Dendritic cell treated with granulocyte-macrophage colony-stimulating factor and Interleukin-4, amounts not matched to agents 40 ng/mL and 50 ng/mL, for 4 days (primary cell): ENCODE measurements at regions not wholly inside any gene's neighbourhood (a gene's known extent, or its start where the extent isn't known, plus 50 kb on each side); places are given as distances from the start of the nearest gene placed in this dataset.

Source experiments
- H3K27ac Mint-ChIP-seq: one replicate; pipeline ENCODE4 v1.8.0; 2022; ENCODE audit warnings: mild to moderate bottlenecking, mixed read lengths
- H3K27me3 Mint-ChIP-seq: one replicate; pipeline ENCODE4 v1.8.0; 2022; ENCODE audit warnings: mild to moderate bottlenecking, mixed read lengths
- H3K36me3 Mint-ChIP-seq: one replicate; pipeline ENCODE4 v1.8.0; 2022; ENCODE audit warnings: low read depth, mixed read lengths
- H3K4me1 Mint-ChIP-seq: one replicate; pipeline ENCODE4 v1.8.0; 2022; ENCODE audit warnings: low read depth, mixed read lengths
- H3K4me3 Mint-ChIP-seq: one replicate; pipeline ENCODE4 v1.8.0; 2022; ENCODE audit warnings: mild to moderate bottlenecking, moderate library complexity, mixed read lengths
- H3K9me3 Mint-ChIP-seq: one replicate; pipeline ENCODE4 v1.8.0; 2022; ENCODE audit warnings: mixed read lengths
- intact Hi-C: fragments of 100-400 bp; cut with micrococcal nuclease; formaldehyde crosslinking; loops from one replicate; pipeline ENCODE4 v1.15.0; 2022

GRCh38 chr9:16099732-16100536, 547.1 kb downstream of the CCDC171 start:
- Mint-ChIP-seq H3K27ac (no peak overlapping the region), H3K36me3 (no peaks in the 10 kb centered on the region), H3K9me3 (no peaks in the 10 kb centered on the region), H3K4me1 (no peaks in the 10 kb centered on the region), H3K27me3 (peaks cover 2% of the 10 kb centered on the region), H3K4me3 (no peak overlapping the region)
- intact Hi-C loops: no loop called here

DNA sequence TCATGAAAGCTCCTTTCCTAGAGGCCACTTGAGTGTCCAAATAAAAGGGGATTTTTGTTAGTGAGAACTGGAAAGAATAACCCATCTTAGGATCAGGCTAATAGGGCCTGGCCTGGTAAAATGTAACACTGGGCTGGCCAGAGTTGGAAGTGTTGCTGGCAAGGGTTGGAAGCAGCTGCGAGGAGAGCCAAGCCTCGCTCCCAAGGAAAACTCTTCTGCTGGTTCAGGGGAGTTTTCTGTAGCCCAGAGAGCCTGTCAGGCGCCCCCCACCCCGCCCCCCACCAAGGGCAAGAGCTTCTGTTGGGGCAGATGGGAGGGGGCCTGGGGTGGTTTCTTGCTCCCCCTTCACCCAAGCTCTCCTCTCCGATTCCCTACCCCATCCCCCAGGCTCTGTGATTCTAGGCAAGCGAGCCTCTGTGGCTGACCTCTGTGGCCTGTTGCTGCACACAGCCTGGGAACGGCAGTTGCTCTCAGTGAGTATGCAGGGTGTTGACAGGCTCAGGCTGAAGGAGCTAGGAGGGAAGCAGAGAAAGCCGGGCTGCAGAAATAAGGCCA, 547.8 kb downstream of the CCDC171 start:
- H3K27me3 Mint-ChIP-seq: peaks cover 2% of the 10 kb centered on the region
- H3K4me3 Mint-ChIP-seq: no peak overlapping the region
- H3K27ac Mint-ChIP-seq: no peak overlapping the region
- H3K36me3 Mint-ChIP-seq: no peaks in the 10 kb centered on the region
- intact Hi-C loops: no loop called here
- H3K9me3 Mint-ChIP-seq: no peaks in the 10 kb centered on the region
- H3K4me1 Mint-ChIP-seq: no peaks in the 10 kb centered on the region

DNA sequence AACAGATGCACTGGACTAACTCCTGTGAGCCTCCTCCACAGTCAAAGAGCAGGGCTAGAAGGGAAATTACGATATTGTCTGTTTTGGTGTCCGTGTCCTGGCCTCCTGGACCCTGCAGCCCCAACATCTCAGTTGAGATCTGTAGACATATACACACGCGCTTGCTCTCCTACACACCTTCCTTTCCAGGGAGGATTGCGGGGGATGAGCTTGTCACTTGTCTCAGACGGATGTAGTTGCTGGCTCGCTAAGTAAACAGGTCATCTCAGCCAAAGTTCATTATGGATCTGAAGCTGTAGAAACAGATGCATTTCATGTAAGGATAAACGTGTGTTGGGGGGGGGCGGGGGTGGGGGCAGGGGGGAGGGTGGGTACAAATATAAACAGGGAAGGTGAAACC, 549.3 kb downstream of the CCDC171 start:
- intact Hi-C loops: no loop called here
- Mint-ChIP-seq H3K9me3 (no peaks in the 10 kb centered on the region), H3K4me1 (no peaks in the 10 kb centered on the region)

DNA sequence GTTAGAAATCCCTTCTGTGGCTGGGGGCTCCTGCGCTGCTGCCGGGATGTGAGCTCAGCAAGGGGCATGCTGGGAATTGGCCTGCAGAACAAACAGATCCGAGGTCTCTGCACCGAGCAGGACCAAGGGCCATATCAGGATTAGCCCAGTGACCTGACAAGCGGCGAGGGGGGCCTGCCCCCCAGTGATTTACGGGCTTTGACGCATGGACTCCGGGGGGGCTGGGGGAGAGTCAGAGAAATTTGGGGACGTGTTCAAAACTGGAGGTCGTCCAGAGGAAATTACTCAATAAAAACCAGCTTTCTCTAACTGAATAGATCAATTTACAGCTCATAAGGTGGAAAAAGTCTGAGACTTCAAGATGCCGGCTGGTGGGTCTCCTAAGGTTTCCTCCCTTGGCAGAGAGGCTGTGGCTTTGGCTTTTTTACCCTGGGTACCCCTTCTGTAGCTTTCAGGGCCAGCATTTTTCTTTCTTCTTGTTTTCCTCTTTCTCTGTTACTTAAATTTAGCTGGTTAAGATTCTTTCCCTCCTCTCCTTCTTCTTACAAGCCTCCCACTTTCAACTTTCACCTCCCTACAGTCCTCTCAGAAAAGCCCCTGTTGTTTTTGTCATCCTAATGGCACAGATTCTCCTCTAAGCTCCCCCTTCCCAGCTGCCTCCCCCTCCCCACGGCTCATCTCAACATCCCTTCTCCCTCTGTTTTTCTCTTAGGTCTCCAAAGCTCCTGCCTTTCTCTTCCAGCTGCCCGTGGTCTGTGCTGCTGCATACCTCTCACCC, 551.0 kb downstream of the CCDC171 start:
- Mint-ChIP-seq H3K9me3 (no peaks in the 10 kb centered on the region), H3K27ac (no peak overlapping the region), H3K36me3 (no peaks in the 10 kb centered on the region), H3K4me1 (no peaks in the 10 kb centered on the region), H3K4me3 (no peak overlapping the region), H3K27me3 (peaks cover 2% of the 10 kb centered on the region)
- intact Hi-C loops: no loop called here

More for the DNA sequence above, 549.3 kb downstream of the CCDC171 start:
- Mint-ChIP-seq H3K36me3 (no peaks in the 10 kb centered on the region), H3K4me3 (no peak overlapping the region), H3K27ac (no peak overlapping the region), H3K27me3 (peaks cover 2% of the 10 kb centered on the region)

DNA sequence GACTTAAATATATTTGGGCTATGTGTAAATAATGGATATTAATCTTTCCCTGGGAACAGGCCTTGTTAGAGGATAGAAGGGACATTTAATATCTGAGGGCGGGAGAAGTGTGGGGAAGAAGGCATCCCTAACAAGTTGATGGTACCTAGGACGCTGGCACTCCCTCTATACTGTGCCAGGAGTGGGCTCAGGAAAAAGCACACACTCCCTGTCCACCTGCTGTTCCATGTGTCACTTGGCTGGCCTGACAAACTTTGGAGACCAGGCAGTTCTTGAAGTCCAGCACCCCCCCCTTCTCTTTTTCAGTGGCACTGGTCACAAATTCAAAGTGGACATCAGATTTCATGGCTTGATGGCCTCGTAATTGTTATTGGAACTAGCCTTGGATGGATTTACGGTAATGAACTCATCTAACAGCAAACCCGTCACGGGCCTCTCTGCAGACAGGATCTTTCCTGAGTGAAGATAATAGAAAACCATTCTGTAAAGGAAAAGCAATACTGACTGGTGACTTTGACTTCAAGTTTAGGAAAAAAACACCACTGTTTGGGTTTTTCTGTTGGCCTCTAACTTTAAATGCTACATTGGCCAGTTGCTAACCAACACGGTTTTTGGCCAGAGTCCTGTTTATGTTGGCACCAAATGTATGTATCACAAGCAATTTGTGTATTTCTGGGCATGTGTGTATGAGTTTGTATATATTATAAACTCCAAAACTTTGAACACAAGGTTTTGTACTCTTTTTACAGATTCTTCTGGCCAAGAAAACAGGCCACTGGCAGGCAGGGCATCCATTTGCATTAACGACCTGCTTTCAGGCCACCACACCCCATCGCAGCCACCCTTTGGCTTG, 552.6 kb downstream of the CCDC171 start:
- H3K27me3 Mint-ChIP-seq: peaks cover 2% of the 10 kb centered on the region
- H3K9me3 Mint-ChIP-seq: no peaks in the 10 kb centered on the region

DNA sequence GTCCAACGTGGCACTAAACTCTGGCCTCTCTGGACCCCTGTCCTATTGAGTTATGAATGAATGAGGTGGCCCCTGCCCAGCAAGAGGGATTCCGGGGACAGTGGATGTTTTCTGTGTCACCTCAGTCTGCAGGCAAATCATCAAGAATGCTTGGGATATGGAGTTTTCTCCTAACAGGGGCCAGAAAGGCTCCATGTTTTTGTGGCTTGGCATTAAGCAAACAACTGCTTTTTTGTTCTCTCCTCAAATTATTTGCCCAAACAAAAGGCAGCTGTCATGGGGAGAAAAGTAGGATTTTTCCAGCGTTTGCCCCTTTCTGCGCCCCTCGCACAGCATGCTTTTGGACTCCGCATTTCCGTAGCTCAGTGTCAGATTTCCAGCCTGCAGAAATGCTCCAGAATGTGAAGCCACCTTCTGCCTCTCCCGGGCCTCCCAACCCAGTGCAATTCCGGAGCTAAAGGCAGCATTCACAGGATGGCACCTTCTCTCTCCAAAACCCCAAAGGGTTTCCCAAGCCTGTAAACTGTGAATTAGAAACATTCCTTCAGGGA, 553.3 kb downstream of the CCDC171 start:
- no peaks in the 10 kb centered on the region for H3K4me1 Mint-ChIP-seq

More for the DNA sequence above, 552.6 kb downstream of the CCDC171 start:
- intact Hi-C loops: no loop called here
- no peak overlapping the region for H3K27ac Mint-ChIP-seq
- no peak overlapping the region for H3K4me3 Mint-ChIP-seq
- H3K4me1 Mint-ChIP-seq: no peaks in the 10 kb centered on the region
- H3K36me3 Mint-ChIP-seq: no peaks in the 10 kb centered on the region

GRCh38 chr9:16112116-16112515, 559.3 kb downstream of the CCDC171 start:
- Mint-ChIP-seq H3K27ac (no peak overlapping the region), H3K9me3 (no peaks in the 10 kb centered on the region), H3K27me3 (no peaks in the 10 kb centered on the region), H3K36me3 (no peaks in the 10 kb centered on the region), H3K4me1 (no peaks in the 10 kb centered on the region), H3K4me3 (no peak overlapping the region)
- intact Hi-C loops: no loop called here

More for the DNA sequence above, 553.3 kb downstream of the CCDC171 start:
- H3K27me3 Mint-ChIP-seq: peaks cover 2% of the 10 kb centered on the region
- no peak overlapping the region for H3K27ac Mint-ChIP-seq
- H3K36me3 Mint-ChIP-seq: no peaks in the 10 kb centered on the region
- H3K4me3 Mint-ChIP-seq: no peak overlapping the region
- H3K9me3 Mint-ChIP-seq: no peaks in the 10 kb centered on the region
- intact Hi-C loops: no loop called here

DNA sequence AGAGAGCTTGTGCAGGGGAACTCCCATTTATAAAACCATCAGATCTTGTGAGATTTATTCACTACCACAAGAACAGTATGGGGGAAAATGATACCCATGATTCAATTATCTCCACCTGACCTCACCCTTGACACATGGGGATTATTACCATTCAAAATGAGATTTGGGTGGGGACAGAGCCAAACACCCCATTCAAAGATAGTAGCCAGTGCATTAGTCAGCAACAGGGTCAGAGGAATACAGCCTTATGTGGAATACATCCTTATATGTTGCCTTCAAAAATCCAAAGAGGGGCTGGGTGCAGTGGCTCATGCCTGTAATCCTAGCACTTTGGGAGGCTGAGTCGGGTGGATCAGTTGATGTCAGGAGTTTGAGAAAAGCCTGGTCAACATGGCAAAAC, 563.2 kb downstream of the CCDC171 start:
- no peaks in the 10 kb centered on the region for H3K4me1 Mint-ChIP-seq
- H3K36me3 Mint-ChIP-seq: no peaks in the 10 kb centered on the region
- H3K27ac Mint-ChIP-seq: no peak overlapping the region
- H3K9me3 Mint-ChIP-seq: no peaks in the 10 kb centered on the region
- no peak overlapping the region for H3K4me3 Mint-ChIP-seq
- no peaks in the 10 kb centered on the region for H3K27me3 Mint-ChIP-seq
- intact Hi-C loops: no loop called here

GRCh38 chr9:16118043-16118442, 565.2 kb downstream of the CCDC171 start:
- Mint-ChIP-seq H3K4me3 (no peak overlapping the region), H3K9me3 (no peaks in the 10 kb centered on the region), H3K4me1 (no peaks in the 10 kb centered on the region), H3K27me3 (no peaks in the 10 kb centered on the region), H3K36me3 (no peaks in the 10 kb centered on the region), H3K27ac (no peak overlapping the region)
- intact Hi-C loops: no loop called here

- Mint-ChIP-seq H3K27ac (no peak overlapping the region), H3K9me3 (no peaks in the 10 kb centered on the region), H3K4me1 (no peaks in the 10 kb centered on the region), H3K36me3 (no peaks in the 10 kb centered on the region), H3K4me3 (no peak overlapping the region), H3K27me3 (no peaks in the 10 kb centered on the region)
- intact Hi-C loops: no loop called here
Measured at GRCh38 chr9:16119261-16120230, 566.7 kb downstream of the CCDC171 start.

DNA sequence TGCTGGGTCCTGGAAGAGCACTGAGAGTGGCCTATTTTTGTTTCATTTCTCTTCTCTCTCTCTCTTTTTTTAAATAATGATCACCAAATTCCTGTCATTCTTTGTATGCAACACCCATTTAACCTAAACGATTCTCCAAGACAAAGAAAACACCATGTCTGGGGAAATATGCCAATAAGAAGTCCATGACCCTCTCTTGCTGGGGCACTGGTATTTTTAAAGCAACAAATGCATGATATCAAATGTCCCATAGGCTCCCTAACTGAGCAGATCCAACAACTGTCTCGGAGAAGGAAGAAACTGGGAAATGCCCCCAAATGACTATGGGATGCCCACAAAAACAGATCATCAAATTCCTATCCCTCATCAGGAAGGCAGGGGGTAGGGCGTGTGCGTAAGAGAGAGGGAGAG, 567.4 kb downstream of the CCDC171 start:
- Mint-ChIP-seq H3K9me3 (no peaks in the 10 kb centered on the region), H3K36me3 (no peaks in the 10 kb centered on the region), H3K27ac (no peak overlapping the region), H3K4me3 (no peak overlapping the region), H3K27me3 (no peaks in the 10 kb centered on the region), H3K4me1 (no peaks in the 10 kb centered on the region)
- intact Hi-C loops: no loop called here

GRCh38 chr9:16120727-16121126, 567.9 kb downstream of the CCDC171 start:
- no peaks in the 10 kb centered on the region for H3K4me1 Mint-ChIP-seq
- H3K27ac Mint-ChIP-seq: no peak overlapping the region
- no peaks in the 10 kb centered on the region for H3K27me3 Mint-ChIP-seq
- H3K4me3 Mint-ChIP-seq: no peak overlapping the region
- intact Hi-C loops: no loop called here
- H3K36me3 Mint-ChIP-seq: no peaks in the 10 kb centered on the region
- no peaks in the 10 kb centered on the region for H3K9me3 Mint-ChIP-seq
